Stimulated activated CD8-positive, alpha-beta memory T cell treated with anti-CD3 and anti-CD28 coated beads, Interleukin-12 subunit alpha, Interleukin-12 subunit beta, amount 100 ng/mL, for 24 hours (primary cell): ENCODE measurements at regions not wholly inside any gene's neighbourhood (a gene's known extent, or its start where the extent isn't known, plus 50 kb on each side); places are given as distances from the start of the nearest gene placed in this dataset.

Source experiments
- DNase-seq: peaks from one replicate; pipeline ENCODE4 v3.0.0-alpha.2; 2020; ENCODE audit errors: extremely low read depth

DNA sequence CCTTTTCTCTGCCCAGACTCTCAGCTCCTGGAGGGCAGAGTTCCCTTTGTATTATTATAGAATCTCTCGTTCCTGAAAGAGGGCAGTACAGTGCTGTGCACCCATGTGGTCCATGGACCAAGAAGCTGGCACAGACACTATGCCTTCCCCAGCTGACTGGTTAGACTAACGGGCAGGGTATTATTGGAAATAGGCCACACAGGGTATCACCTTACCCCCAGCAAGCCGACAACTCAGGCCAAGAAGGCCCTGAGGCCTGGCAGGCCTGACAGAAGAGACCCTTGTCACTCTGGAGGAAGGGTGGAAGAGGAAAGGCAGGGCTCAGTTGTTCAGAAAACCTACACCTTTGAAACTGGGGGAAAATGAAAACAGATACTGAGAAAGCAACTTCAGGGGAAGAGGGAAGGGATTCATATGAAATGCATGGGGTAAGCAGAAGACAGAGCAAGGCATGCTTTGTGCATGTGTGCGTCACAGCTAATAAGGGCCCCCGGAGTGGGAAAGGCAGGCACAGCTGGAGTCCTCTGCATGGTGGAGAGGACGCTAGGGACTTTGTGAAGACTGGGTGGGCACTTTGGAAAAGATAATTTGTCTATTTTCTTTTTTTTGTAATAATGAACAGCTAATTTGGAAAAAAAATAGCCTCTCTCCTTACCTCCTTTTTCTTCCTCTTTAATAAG, 476.8 kb upstream of the CELF4 start:
- DNase-seq, result no peak

DNA sequence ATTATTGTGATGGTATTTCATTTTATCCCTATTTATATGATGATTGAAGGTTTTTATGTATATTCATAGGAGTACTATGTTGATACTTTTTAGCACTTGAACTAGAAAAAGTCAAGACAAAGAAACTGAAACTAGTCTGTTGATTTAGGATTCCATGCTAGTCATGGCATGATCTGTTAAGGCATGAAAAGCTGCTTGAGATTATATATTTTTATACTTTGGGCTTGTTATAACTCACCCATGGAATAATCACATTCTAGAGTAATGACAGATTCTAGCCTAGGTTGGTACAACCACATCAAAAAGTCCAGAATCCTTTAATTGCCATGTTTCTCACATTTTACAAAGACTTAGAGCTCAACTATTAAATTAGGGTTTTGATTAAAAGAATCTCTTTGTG, 472.6 kb upstream of the CELF4 start:
- DNase-seq, result no peak

DNA sequence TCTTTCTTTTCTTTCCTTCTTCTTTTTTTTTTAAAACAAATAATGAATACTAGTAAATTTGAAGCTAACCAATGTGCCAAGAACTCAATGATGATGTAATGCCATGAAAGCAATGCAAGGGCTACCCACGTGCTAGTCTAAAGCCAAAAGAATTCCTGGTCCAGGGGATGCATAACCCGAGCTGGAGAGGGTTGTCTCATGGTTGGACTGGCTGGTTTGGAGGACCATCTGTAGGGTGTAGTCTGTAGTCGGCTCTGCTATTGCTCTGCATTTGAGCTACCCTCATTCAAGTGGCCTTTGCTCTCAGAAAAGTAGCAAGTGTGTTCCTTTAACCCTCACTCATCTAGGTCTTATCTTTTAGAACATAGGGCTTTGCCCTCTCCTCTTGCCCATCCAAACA, 469.6 kb upstream of the CELF4 start:
- DNase-seq, result no peak

- DNase-seq, result no peak
Observed at GRCh38 chr18:38033282-38033681, 467.7 kb upstream of the CELF4 start.

- DNase-seq, result no peak
Observed at GRCh38 chr18:38032516-38032915, 466.9 kb upstream of the CELF4 start.

DNA sequence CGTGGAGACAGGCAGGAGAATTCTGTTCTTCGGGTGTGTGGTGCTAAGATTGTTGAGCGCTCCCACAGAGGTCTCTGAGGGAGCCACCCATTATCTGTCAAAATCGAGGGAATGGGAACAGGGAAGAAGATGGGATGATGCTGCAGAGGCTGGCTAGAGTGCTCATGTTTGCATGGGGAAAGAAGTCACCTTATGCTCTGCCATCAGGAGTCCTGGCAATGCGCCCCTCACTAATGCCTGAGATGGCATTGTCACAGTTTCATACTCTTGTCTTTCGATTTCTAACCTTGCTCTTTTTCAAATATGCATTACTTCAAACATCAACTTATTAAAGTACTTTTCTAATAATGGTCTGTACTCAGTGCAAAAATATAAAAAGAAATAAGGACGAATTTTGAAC, 463.3 kb upstream of the CELF4 start:
- no peak for DNase-seq

GRCh38 chr18:38025433-38026038, 459.9 kb upstream of the CELF4 start:
- DNase-seq, result no peak

DNA sequence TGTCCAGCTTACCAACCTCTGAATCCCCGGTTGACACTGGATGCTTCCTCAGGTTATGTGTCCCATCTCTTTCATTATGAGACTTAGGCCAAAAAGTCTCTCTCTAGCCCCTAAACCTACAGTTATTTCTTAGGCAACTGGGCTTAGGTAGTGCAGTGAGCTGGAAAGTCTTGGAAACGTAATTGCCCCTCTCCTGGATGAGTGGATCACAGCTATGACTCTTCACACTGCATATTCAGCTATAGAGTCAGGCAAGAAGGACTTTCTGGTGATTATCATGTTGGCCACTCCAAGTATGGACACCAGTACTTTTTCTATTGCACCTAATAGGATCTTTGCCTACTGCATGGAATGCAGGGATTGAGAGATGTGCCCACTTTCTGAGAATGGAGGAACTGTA, 458.3 kb upstream of the CELF4 start:
- DNase-seq, result no peak

GRCh38 chr18:38022234-38022633, 456.6 kb upstream of the CELF4 start:
- no peak for DNase-seq

DNA sequence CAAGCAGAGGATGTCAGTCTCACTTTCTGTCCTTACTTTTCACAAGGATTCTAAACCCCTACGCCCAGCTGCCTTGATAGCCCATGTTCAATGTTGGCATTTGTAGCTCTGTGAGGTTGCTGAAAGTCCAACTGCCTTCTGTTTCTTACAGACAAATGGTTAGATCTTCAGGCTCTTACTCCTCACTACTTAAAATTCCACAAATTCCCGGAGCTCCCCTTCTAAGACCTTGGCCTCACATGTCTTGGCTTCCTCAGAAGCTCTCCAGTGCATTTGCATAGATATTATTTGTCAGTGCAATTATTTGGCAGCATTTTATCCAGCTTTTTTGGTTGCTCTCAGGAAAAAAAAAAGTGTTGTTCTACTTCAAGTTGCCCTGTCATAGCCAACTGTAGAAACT, 453.7 kb upstream of the CELF4 start:
- no peak for DNase-seq

GRCh38 chr18:38010971-38011857, 445.6 kb upstream of the CELF4 start:
- no peak for DNase-seq

GRCh38 chr18:38010037-38010436, 444.4 kb upstream of the CELF4 start:
- DNase-seq, result no peak

DNA sequence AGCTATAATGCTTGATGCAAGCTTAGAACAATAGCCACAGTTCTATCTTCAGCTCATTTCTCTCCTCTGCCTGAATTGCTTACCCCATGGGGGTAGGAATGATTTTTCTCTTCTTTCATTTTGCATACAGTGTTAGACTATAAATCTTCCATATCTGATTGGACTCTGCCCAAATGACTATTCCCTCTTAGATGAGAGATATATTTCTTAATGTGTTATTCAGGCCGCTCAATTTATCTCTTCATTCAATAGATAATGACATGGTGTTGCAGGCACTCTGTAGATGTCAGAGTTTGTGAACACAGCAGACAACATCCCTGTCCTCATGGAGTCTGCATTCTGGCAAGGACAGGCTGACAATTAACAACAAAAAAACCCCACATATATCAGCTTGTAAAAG, 443.7 kb upstream of the CELF4 start:
- no peak for DNase-seq

GRCh38 chr18:38007676-38008330, 442.2 kb upstream of the CELF4 start:
- DNase-seq, result no peak

GRCh38 chr18:38007026-38007425, 441.4 kb upstream of the CELF4 start:
- DNase-seq, result no peak

DNA sequence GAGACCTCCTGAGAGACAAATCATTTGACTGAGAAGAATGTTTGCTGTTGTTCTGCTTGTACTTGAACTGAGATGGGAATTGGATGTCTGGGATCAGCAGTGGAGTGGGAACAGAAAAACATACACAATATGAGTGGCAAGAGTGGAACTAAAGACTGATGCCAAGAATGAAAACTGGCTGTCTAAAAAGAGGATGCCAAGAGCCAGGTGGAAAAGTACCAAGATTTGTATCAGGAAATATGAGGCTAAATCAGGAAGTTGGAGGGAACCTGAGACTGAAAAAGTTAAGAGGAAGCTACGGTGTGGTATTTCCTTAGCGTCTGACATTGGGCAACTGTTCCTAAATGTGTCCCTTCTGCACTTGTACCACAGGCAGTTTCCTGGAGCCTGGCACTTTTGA, 440.9 kb upstream of the CELF4 start:
- DNase-seq, result no peak

- DNase-seq, result no peak
Observed at GRCh38 chr18:37997695-37998094, 432.1 kb upstream of the CELF4 start.

DNA sequence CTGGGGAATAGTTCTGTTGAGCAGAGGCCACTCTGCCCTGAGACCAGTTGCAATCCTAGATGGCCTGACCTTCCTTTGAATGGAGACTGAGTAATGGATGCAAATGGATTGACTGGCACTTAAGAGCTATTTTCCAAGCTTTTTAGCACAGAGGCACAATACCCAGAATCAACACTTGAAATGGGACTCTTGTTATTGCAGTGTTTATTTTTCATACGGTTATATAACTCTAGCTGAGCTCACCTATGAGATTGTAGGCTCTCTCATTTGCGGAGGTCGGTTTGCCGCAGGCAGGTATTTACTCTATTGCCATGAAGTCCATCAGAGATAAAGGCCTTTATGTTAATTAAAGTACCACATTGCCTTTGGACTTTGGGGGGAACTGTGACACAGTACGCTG, 422.3 kb upstream of the CELF4 start:
- no peak for DNase-seq

DNA sequence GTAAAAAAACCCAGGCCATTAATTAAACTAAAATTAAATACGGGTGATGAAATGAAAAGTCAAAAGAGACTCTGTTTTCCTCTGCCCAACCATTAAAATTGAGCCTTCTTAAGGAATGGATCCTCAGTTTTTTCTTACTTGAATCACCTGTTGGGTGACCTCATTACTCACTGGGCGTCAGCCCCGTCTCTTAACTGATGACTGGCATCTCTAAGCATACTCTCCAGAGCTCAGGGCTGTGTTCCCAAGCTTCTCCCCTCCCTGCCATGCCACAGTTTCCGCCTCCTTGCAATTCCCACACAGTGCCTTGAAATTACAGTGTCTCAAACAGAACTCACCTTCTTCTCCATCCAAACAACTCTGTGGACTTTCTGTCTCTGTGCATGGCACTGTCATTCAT, 421.1 kb upstream of the CELF4 start:
- DNase-seq, result no peak

DNA sequence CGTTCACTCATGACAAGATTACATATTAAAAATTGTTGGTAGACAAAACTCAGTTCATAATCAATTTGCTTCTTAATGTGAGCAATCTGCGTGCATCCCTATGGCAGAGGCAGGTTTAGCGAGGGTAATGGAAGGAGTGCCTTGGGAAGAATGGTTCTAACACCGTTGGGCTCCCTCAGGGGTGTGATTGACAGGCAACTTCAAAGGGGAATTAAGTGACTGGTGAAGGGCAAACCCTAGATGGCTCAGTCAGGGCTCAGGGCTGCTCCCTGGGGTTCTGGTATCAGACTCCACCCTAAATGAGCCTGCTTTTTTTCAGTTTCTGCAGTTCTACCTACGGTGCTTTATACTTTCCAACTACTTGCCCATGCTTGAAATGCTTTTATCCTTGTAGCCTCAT, 419.5 kb upstream of the CELF4 start:
- no peak for DNase-seq

DNA sequence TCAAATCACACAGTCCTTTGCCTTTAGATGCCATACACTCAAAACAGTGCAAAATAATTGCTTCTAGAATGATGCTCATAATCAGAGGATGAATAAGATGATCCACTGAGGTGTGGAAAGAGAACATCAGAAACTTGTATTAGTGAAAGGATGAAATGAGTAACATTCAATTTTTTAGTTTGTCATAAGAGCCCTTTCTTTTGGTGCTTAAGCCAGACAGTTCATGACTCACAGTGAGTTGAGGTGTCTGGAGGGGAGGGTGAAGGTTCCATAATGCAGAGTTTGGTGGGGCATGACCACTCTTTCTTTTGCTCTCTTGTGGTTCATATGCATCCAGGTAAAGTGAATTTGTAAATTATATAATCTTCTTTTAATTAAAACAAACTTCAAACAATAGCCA, 415.0 kb upstream of the CELF4 start:
- DNase-seq, result no peak

DNA sequence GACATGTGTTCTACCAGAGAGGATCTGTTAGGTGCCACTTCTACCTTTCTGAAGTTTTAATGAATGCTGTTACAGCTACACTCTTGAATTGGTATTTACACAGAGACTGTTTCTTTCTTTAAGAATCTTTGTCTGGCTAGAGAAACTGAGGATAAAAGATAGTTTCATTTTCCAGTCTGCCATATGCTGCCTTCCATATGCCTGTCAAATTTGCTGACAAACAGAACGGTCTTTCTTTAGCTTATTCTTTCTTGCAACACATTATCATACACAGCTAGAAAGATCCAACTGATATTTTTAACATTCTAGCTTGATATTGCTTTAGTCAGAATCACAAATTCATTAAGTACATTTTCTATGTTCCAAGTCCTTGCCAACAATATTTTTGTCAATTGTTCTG, 409.8 kb upstream of the CELF4 start:
- no peak for DNase-seq

DNA sequence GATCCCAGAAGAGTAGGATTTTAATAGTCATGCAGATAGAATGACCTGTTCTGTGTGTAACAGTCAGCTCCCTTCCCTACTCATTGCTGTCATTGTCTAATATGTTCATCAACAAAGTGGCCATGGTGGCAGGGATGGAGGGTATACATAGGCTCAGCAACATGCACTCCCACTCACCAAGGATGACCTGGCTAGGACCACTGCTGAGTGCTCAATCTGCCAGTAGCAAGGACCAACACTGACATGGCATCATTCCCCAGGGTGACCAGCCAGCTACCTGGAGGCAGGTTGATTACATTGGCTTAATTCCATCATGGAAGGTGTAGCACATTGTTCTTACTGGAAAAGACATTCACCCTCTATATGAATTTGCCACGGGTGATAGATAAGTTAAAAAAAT, 401.7 kb upstream of the CELF4 start:
- DNase-seq, result no peak
